Activated naive CD4-positive, alpha-beta T cell treated with anti-CD3 and anti-CD28 coated beads, Interleukin-2, amount 50 U/mL, for 72 hours (primary cell): ENCODE measurements at regions not wholly inside any gene's neighbourhood (a gene's known extent, or its start where the extent isn't known, plus 50 kb on each side); places are given as distances from the start of the nearest gene placed in this dataset.
A peak's percentile ranks its signal among the peaks of the same experiment; 100 is the strongest.

Experiments used
- ATAC-seq, 2 donors: fragments of 150-1000 bp; cut with Tn5 transposase; 2 replicates each; pipeline ENCODE4 v1.10.0; 2021; ENCODE audit warnings: mild to moderate bottlenecking in 2 of 2, moderate library complexity in 2 of 2
- DNase-seq, 2 donors: peaks; one replicate each; pipeline ENCODE4 v3.0.0; 2021 to 2022; ENCODE audit warnings: low spot score in 2 of 2
- H3K27ac Mint-ChIP-seq, 2 donors: one replicate each; pipeline ENCODE4 v1.8.0; 2022; ENCODE audit warnings: mild to moderate bottlenecking in 2 of 2, mixed read lengths in 2 of 2
- H3K36me3 Mint-ChIP-seq, 2 donors: one replicate each; pipeline ENCODE4 v1.8.0; 2022; ENCODE audit warnings: mixed read lengths in 2 of 2
- H3K9me3 Mint-ChIP-seq, 2 donors: one replicate each; pipeline ENCODE4 v1.8.0; 2022; ENCODE audit warnings: mixed read lengths in 2 of 2

- no peak for ATAC-seq
- Mint-ChIP-seq H3K27ac (peak overlapping the region in 1 of 2 donors; percentile 74), H3K36me3 (no peaks in the 10 kb centered on the region)
These were observed 161.9 kb downstream of the SEC14L1 start for GRCh38 chr17:77302682-77303081.

GRCh38 chr17:77303620-77304019, 162.9 kb downstream of the SEC14L1 start:
- Mint-ChIP-seq H3K27ac (no peak overlapping the region), H3K9me3 (no peaks in the 10 kb centered on the region), H3K36me3 (no peaks in the 10 kb centered on the region)
- no peak for ATAC-seq
- no peak for DNase-seq

More at GRCh38 chr17:77302682-77303081, 161.9 kb downstream of the SEC14L1 start:
- DNase-seq: no peak
- no peaks in the 10 kb centered on the region for H3K9me3 Mint-ChIP-seq

GRCh38 chr17:77304051-77304745, 163.4 kb downstream of the SEC14L1 start:
- DNase-seq: no peak
- no peak overlapping the region for H3K27ac Mint-ChIP-seq
- no peak for ATAC-seq
- H3K36me3 Mint-ChIP-seq: no peaks in the 10 kb centered on the region
- H3K9me3 Mint-ChIP-seq: no peaks in the 10 kb centered on the region

- H3K9me3 Mint-ChIP-seq: no peaks in the 10 kb centered on the region
- H3K27ac Mint-ChIP-seq: peak overlapping the region in 1 of 2 donors; percentile 72
- no peaks in the 10 kb centered on the region for H3K36me3 Mint-ChIP-seq
- no peak for ATAC-seq
- DNase-seq: no peak
These were observed 164.1 kb downstream of the SEC14L1 start for GRCh38 chr17:77304746-77305473.

DNA sequence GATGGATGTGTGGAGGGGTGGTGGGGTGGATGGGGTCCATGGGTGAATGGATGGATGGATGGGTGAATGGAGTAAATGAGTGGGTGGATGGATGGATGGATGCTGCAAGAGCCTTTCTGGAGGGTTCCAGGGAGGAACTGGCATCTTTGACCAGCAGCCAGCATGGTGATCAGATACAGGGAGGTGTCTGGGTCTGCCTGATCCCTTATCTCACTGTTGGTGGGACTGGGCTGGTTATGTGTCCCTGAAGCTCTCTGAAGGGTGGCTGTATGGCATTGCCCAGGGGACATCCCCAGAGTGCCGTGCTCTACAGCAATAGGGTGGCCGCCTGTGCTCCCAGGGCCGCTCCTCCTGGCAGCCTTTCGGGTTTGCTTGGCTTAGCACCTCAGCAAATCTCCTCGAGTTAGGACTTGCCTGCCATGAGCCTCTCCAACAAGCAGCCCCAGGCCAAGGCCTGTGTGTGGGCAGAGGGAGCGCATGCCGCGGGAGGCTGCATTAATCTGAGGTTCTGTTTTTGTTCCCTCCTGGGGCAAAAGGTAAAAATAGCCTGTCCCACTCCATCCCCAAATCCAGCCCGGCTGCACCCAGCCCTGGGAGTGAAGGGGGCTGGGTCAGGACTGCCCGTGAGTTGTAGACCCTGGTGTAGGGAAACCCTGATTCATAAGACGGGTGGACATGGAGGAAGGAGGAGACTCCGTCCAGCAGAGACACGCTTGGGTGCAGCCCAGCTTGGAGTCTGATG, 165.4 kb downstream of the SEC14L1 start:
- ATAC-seq: no peak
- H3K36me3 Mint-ChIP-seq: no peaks in the 10 kb centered on the region
- H3K9me3 Mint-ChIP-seq: no peaks in the 10 kb centered on the region
- DNase-seq: no peak
- H3K27ac Mint-ChIP-seq: no peak overlapping the region

DNA sequence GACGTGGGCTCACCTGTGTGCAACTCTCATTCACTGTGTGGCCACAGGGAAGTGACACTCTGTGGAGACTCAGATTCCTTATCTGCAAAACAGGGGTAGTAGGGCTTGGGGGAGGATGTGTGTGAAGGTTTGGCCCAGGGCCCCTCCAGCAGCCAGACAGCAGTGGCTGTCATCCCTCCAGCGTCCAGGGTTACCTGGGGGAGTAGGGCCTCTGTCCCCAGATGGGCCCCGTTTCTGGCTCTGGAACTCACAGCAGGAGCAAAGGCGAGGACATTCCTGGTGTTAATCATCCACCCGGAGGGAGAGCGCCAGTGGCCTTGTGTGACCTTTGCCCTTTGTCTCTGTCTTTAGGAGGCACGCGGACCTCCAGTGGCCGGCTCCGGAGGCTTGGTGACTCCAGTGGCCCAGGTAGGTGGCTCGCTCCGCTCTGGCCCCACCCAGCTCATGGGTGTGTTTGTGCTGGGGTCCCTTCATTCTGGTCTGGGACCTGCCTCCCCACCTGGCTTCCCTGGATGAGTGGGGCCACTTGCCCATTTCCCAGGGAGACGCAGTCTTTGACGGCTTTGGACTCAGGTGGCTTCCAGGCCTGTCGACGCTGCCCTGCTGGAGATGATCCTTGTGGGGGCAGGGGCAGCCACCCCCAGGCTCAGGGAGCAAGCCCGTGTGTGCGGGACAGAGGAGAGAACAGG, 166.2 kb downstream of the SEC14L1 start:
- ATAC-seq (no peak), DNase-seq (no peak)
- H3K27ac Mint-ChIP-seq: no peak overlapping the region
- H3K9me3 Mint-ChIP-seq: no peaks in the 10 kb centered on the region
- H3K36me3 Mint-ChIP-seq: no peaks in the 10 kb centered on the region

DNA sequence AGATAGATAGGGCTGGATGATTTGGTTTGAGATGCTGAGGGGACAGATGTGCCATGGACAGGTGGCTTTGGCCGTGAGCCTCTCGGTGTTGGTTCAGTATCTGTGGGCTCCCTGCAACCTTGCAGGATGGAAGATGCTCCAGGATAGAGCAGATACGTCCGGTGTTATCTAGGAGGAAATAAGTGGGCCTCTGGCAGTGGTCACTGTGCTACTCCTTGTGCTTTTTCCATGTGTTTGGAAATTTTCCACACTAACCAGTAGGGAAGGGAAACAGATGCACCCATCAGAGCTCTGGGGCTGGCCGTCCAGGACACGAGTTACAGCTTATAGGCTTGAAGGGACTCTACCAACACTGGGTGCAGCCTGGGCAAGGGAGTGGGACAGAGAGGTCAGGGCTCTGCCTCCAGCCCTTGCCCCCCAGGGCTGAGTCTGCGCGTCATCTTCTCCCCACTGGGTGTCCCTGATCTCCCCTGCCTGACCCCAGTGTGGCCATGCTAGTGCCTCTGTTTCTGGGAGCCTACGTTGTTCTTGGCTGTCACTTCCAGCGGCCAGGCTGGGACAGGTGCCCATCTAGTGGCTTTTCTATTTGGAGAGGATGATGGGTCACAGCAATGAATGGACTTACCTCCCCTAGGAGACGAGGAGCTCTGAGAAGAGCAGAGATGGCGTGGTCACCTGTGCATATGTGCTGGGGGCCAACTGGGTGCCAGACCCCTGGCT, 166.9 kb downstream of the SEC14L1 start:
- ATAC-seq: no peak
- Mint-ChIP-seq H3K9me3 (no peaks in the 10 kb centered on the region), H3K27ac (no peak overlapping the region), H3K36me3 (no peaks in the 10 kb centered on the region)
- DNase-seq: no peak

GRCh38 chr17:77308861-77309726, 168.3 kb downstream of the SEC14L1 start:
- DNase-seq (no peak), ATAC-seq (no peak)
- H3K9me3 Mint-ChIP-seq: no peaks in the 10 kb centered on the region
- H3K36me3 Mint-ChIP-seq: no peaks in the 10 kb centered on the region
- no peak overlapping the region for H3K27ac Mint-ChIP-seq

- Mint-ChIP-seq H3K27ac (no peak overlapping the region), H3K36me3 (no peaks in the 10 kb centered on the region), H3K9me3 (no peaks in the 10 kb centered on the region)
- ATAC-seq: no peak
- no peak for DNase-seq
These were observed 169.6 kb downstream of the SEC14L1 start for GRCh38 chr17:77310336-77310735.

DNA sequence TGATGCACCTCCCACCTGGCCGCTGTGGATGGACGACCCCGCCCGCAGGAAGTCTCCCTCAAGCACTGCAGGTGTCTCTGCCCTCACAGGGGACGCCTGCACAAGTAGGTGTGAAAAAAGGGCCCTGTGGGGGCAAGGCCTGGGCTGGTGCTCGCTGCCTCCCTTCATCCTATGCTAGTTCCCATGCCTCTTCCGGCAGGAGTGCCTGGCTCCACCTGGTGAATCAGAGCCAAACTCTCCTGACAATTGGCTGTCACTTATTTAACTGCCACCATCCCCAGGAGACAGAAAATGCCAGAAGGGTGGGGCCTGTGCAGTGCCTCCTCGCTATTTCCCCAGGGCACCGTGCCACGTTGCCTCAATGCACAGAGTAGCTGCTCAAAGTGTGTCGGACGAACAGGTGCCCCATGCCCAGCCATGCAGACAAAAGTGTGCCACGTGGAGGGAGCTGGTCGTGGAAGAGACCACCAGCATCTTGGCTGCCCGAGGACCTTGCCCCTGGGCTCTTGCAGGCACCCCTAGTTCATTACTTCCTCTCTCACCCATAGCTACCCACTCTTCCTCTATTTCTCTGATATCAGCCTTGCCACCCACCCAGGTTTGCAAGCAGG, 170.7 kb downstream of the SEC14L1 start:
- ATAC-seq (no peak), DNase-seq (no peak)
- H3K9me3 Mint-ChIP-seq: no peaks in the 10 kb centered on the region

GRCh38 chr17:77312061-77312701, 171.4 kb downstream of the SEC14L1 start:
- ATAC-seq: no peak
- no peak for DNase-seq
- no peaks in the 10 kb centered on the region for H3K36me3 Mint-ChIP-seq
- H3K27ac Mint-ChIP-seq: peak overlapping the region in 1 of 2 donors; percentile 69
- no peaks in the 10 kb centered on the region for H3K9me3 Mint-ChIP-seq

More for the DNA sequence above, 170.7 kb downstream of the SEC14L1 start:
- H3K36me3 Mint-ChIP-seq: no peaks in the 10 kb centered on the region
- no peak overlapping the region for H3K27ac Mint-ChIP-seq

DNA sequence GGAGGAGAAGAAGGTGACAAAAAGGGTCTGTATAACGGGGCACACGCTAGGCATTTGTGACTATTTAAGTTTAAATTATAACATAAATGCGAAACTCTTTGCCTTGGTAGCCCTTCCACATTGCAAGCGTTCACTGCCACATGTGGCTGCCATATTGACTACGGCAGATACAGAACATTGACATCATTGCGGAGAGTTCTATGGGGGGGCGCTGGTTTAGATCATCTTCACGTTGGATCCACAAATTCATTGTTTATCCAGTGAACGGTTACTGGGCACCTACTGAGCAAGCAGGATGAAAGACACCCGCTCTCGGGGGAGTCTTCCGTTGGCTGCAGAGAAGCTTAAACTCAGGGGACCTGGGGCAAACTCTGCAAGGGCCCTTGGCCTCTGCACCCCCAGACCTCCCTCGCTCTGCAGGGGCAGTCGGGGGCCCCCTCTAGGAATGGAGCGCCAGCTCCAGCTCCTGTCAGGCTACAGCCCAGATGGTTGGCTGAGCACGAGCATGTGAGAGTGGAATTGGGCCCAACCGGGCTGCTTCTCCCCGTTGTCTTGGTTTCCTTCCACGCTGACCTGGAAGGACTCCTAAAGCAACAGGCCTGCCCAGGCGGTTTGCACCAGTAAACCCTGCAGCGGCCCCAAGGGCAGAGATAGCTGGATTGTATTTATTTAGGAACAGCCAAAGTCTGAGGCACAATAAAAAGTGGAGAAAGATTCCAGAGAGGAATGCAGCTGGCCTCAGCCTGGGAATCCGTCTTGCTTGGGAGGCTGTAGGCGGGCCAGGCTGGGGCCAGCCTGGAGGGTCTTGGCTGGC, 172.2 kb downstream of the SEC14L1 start:
- DNase-seq (no peak), ATAC-seq (no peak)
- Mint-ChIP-seq H3K36me3 (no peaks in the 10 kb centered on the region), H3K27ac (no peak overlapping the region), H3K9me3 (no peaks in the 10 kb centered on the region)

DNA sequence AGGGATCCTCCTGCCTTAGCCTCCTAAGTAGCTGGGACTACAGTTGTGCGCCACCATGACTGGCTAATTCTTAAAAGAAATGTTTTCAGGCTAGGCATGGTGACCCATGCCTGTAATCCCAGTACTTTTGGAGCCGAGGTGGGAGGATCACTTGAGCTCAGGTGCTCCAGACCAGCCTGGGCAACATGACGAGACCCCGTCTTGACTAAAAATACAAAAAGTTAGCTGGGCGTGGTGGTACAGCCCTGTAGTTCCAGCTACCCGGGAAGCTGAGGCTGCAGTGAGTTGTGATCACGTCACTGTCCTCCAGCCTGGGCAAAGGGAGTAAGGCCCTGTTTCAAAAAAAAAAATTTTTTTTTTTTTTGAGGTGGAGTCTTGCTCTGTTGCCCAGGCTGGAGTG, 173.1 kb downstream of the SEC14L1 start:
- H3K36me3 Mint-ChIP-seq: no peaks in the 10 kb centered on the region
- no peaks in the 10 kb centered on the region for H3K9me3 Mint-ChIP-seq
- no peak overlapping the region for H3K27ac Mint-ChIP-seq
- no peak for DNase-seq
- ATAC-seq: no peak

DNA sequence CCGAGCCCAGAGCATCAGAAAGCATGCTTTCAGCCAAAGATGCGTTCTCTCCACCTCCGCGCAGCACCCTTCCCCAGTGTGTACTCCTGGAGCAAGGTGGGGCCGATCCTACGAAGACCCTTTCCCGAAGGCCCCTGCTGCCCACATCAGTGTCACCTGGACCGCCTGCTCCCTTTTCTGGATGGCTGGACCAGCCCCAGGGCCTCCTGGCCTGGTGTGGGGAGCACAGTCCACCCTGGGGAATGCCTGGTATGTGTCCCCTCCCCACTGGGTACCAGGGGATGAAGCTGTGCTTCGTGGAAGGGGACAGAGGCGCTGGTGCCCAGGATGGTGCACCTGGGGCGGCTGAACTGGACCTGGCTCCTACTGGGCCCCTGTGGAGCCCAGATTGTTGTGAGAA, 173.8 kb downstream of the SEC14L1 start:
- H3K36me3 Mint-ChIP-seq: peaks cover 0 to 4% of the 10 kb centered on the region in 2 donors
- no peaks in the 10 kb centered on the region for H3K9me3 Mint-ChIP-seq
- DNase-seq (peak in 1 of 2 donors; percentile 44), ATAC-seq (no peak)
- H3K27ac Mint-ChIP-seq: no peak overlapping the region
